ENCODE measurements at regions not wholly inside any gene's neighbourhood (a gene's known extent, or its start where the extent isn't known, plus 50 kb on each side); places are given as distances from the start of the nearest gene placed in this dataset.

GRCh38 chr6:16078064-16078463 lies 50.8 kb upstream of the MYLIP start:
- DNase-seq = no peak

- DNase-seq = no peak
Measured at GRCh38 chr6:16069671-16070070, 59.2 kb upstream of the MYLIP start.

GRCh38 chr6:16069222-16069621 lies 59.7 kb upstream of the MYLIP start:
- no peak for DNase-seq

GRCh38 chr6:16067568-16067967 lies 61.3 kb upstream of the MYLIP start:
- DNase-seq = no peak

GRCh38 chr6:16064671-16065072 lies 64.2 kb upstream of the MYLIP start:
- no peak for DNase-seq

- DNase-seq = no peak
Measured at GRCh38 chr6:16063580-16063979, 65.3 kb upstream of the MYLIP start.

GRCh38 chr6:16061818-16062217 lies 67.1 kb upstream of the MYLIP start:
- DNase-seq = no peak

GRCh38 chr6:16060039-16060438 lies 68.8 kb upstream of the MYLIP start:
- DNase-seq = no peak

GRCh38 chr6:16059496-16059895 lies 69.4 kb upstream of the MYLIP start:
- DNase-seq = no peak

- no peak for DNase-seq
Measured at GRCh38 chr6:16058929-16059345, 69.9 kb upstream of the MYLIP start.

- no peak for DNase-seq
Measured at GRCh38 chr6:16058201-16058928, 70.5 kb upstream of the MYLIP start.

- DNase-seq = no peak
Measured at GRCh38 chr6:16057446-16057845, 71.4 kb upstream of the MYLIP start.

GRCh38 chr6:16056263-16056870 lies 72.5 kb upstream of the MYLIP start:
- DNase-seq = no peak

GRCh38 chr6:16055852-16056251 lies 73.0 kb upstream of the MYLIP start:
- DNase-seq = no peak

- DNase-seq = no peak
Measured at GRCh38 chr6:16049168-16049567, 79.7 kb upstream of the MYLIP start.

GRCh38 chr6:16048221-16048620 lies 80.7 kb upstream of the MYLIP start:
- DNase-seq = no peak

- no peak for DNase-seq
Measured at GRCh38 chr6:16047435-16047990, 81.4 kb upstream of the MYLIP start.

- no peak for DNase-seq
Measured at GRCh38 chr6:16045238-16045637, 83.6 kb upstream of the MYLIP start.

GRCh38 chr6:16044211-16044643 lies 84.7 kb upstream of the MYLIP start:
- no peak for DNase-seq

- no peak for DNase-seq
Measured at GRCh38 chr6:16043171-16044135, 85.4 kb upstream of the MYLIP start.

- DNase-seq = no peak
Measured at GRCh38 chr6:16042751-16043150, 86.1 kb upstream of the MYLIP start.

- DNase-seq = no peak
Measured at GRCh38 chr6:16041327-16041726, 87.6 kb upstream of the MYLIP start.

- no peak for DNase-seq
Measured at GRCh38 chr6:16040628-16040974, 88.3 kb upstream of the MYLIP start.
